Stimulated activated CD8-positive, alpha-beta memory T cell treated with anti-CD3 and anti-CD28 coated beads, Interleukin-15, amount 100 ng/mL, for 1 hour (primary cell): ENCODE measurements at regions not wholly inside any gene's neighbourhood (a gene's known extent, or its start where the extent isn't known, plus 50 kb on each side); places are given as distances from the start of the nearest gene placed in this dataset.

Experiments
- DNase-seq: peaks from one replicate; pipeline ENCODE4 v3.0.0-alpha.2; 2020; ENCODE audit warnings: low read depth

GRCh38 chr3:14288177-14288788 is 109.7 kb downstream of the LSM3 start:
- no peak for DNase-seq

DNA sequence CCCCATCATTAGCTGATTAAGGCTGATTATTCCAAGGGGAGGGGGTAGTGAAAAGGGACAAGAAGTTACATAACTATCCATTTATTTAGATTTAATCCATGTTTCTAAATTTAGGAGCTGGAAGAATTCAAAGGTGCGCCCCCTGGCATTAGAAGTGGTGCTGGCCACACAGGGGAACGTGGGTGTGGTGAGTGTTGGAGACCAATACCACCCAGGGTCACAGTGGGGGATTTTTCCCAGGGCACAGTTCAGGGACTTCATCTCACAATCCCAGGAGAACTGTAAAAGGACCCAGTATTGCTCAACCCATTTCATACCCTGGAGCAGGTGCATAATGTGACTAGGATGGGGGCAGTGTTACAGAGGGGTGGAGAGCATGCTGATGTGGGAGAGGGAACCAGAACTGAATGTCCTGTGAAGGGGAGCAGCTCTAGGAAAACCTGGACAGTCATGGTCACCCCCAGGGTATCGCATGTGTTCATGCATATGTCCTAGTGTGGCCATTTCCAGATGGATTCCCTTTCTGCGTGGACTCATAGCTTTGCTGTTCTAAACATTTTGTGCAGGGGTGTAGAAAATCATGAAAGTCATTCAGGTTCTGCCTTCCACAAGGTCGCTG is 110.3 kb downstream of the LSM3 start:
- DNase-seq: no peak

GRCh38 chr3:14289590-14290461 is 111.2 kb downstream of the LSM3 start:
- DNase-seq: no peak

GRCh38 chr3:14290631-14291385 is 111.6 kb upstream of the SLC6A6 start:
- DNase-seq: no peak

GRCh38 chr3:14295037-14295436 is 107.4 kb upstream of the SLC6A6 start:
- DNase-seq: no peak

DNA sequence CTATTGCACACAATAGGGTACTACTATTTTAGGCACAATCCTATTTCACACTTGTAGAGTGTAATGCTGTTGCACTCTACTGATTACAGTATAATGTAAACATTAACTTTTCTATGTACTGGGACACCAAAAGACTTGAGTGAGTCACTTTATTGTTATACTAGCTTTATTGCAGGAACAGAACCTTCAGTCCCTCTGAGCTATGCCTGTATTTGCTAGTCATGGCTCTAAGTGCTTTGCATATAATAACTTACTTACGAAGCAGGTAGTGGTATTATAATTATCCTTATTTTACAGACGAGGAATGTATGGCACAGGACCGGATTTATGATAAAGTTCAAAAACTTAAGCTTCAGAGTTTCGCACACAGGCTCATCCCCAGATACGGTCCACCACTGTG is 106.6 kb upstream of the SLC6A6 start:
- DNase-seq: no peak

DNA sequence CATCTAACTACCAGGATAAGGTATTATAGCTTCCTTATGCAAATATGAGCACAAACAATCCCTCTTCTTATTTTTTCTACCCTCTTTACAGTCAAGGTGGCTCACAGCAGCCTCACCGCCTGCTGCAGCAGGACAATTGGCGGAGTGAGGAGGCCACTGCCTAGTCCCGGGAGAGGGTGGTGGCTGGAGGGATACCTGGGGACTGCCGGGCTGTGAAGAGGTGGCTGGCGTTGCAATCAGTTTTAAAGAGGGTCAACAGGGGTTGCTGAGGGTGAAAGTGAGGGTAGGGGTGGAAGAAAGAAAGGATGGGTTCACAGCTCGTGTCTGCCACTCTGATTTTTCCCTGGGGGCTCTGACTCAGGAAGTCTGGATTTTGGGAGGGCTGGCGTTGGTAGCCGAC is 105.1 kb upstream of the SLC6A6 start:
- no peak for DNase-seq

GRCh38 chr3:14297784-14298236 is 104.6 kb upstream of the SLC6A6 start:
- DNase-seq: no peak

- DNase-seq: no peak
Measured at GRCh38 chr3:14298442-14298841, 104.0 kb upstream of the SLC6A6 start.

- DNase-seq: no peak
Measured at GRCh38 chr3:14298991-14299555, 103.3 kb upstream of the SLC6A6 start.

DNA sequence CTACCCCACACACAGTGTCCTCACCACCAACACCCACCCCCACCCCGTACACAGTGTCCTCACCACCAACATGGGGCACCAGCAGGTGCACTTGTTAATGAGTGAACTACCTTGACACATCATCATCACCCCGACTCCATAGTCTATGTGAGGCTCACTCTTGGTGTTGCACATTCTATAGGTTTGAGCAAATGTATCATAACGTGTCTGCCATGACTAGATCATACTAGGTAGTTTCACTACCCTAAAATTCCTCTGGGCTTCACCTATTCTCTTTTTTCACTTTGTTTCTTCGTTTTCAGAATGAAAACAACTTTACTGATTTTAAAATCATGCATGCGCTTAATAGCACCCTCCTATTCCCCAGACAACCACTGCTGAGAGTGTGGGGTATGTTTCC is 102.6 kb upstream of the SLC6A6 start:
- DNase-seq: no peak

- no peak for DNase-seq
Measured at GRCh38 chr3:14300721-14301399, 101.5 kb upstream of the SLC6A6 start.

GRCh38 chr3:14301558-14301957 is 100.8 kb upstream of the SLC6A6 start:
- no peak for DNase-seq

GRCh38 chr3:14303336-14304100 is 98.9 kb upstream of the SLC6A6 start:
- DNase-seq: no peak

DNA sequence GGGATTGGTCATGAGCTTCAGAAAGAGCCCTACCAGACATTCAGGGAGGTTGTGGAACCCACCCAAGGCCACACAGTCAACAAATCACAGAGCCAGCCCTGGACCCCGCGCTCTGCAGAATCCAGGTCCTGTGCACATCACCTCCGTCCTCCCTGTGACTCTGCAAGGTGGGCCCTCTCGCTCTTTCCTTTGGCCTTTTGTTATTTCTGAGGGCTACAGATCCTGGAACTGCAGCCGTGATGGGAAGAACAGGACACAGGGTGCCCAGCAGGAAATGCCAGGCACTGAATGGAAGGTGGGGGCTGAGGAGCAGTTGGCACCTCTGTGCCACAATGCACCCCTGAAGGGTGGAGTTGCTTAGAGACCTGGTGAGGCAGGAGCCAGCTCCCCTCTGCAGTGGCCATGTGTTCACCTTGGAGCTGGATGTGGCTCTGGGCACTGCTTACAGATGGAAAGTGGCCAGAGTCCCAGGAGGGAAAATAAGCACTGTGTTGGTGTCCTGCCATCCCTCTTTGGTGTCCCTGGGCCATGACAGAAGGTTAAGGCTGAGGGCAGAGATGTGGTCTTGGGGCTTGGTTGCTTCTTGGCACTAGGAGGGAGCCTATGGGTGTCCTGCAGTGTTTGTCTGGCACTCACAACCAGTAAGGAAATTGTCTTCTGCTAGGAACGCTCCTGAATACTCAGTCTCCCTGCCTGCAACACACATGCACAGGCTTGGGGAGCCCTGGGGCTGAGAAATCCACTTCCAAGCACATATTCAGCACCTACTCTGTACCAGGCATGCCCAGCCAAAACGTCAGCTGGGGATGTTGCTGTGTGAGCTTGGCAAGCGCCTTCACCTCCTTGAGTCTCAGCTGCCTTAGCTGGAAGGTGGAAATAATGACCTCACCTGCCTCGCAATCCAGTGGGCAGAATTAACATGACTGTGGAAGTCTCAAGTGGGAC is 98.0 kb upstream of the SLC6A6 start:
- DNase-seq: no peak

- no peak for DNase-seq
Measured at GRCh38 chr3:14305324-14305723, 97.1 kb upstream of the SLC6A6 start.

- no peak for DNase-seq
Measured at GRCh38 chr3:14306142-14306541, 96.3 kb upstream of the SLC6A6 start.

DNA sequence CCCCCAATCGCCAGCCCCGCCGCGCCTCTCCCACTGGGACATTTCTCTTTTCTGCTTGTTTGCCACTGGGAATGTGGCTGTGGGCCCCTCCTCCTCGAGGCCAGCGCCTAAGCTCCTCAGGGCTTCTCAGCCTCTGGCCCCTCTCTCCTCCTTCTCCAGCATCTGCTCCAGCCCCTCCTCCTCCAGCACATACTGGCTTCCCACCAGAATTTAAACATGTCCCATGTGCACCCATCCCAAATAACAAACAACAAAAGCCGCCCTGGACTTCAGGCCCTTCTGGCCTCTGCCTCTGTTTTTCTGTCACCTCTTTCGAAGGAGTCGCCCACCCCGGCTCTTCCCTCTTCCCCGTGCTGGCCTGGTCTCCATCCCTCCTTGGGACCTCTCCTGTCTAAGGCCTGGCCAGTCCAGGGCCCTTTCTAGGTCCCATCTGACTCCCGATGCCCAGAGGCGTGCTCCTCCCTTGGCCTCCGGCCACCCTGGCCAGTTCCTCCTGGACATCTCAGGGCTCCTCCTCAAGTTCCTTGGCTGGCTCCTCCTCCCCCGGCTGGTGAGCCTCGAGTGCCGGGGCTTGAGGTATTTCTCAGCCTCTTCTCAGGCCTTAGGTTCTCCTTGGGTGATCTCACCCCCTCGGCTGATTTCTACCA is 94.6 kb upstream of the SLC6A6 start:
- no peak for DNase-seq

- DNase-seq: no peak
Measured at GRCh38 chr3:14311729-14312128, 90.7 kb upstream of the SLC6A6 start.
